ENCODE measurements at regions not wholly inside any gene's neighbourhood (a gene's known extent, or its start where the extent isn't known, plus 50 kb on each side); places are given as distances from the start of the nearest gene placed in this dataset.

GRCh38 chr5:42109006-42109572 is 184.0 kb downstream of the FBXO4 start:
- TF ChIP-seq POLR2AphosphoS5 (IDR thresholded peaks at IDR 0.05) (no peak), CTCF (IDR thresholded peaks at IDR 0.05) (no peak)
